BJ (cell line): ENCODE measurements at regions not wholly inside any gene's neighbourhood (a gene's known extent, or its start where the extent isn't known, plus 50 kb on each side); places are given as distances from the start of the nearest gene placed in this dataset.

Experiments
- CTCF ChIA-PET: fragments of 350-600 bp; formaldehyde crosslinking; extraction: SDS; loops from one replicate; lab custom pipeline; 2021; ENCODE audit warnings: antibody characterized with exemption, inconsistent platforms; lab: Yijun Ruan, JAX
- POLR2A ChIA-PET: fragments of 300-600 bp; sonication (Branson Sonifier 250); formaldehyde crosslinking; extraction: SDS; loops from one replicate; lab custom pipeline; 2021; ENCODE audit warnings: antibody characterized with exemption; lab: Charles Lee
- DNase-seq: peaks from one replicate; pipeline ENCODE4 v3.0.0-alpha.2; 2011; ENCODE audit warnings: low read depth
- H3K27me3 ChIP-seq: 2 replicates; pipeline ENCODE4 v1.6.0; 2011; ENCODE audit warnings: low read length; ENCODE audit not compliant: control insufficient read depth, insufficient read depth
- H3K36me3 ChIP-seq: 2 replicates; pipeline ENCODE4 v1.5.1; 2011; ENCODE audit warnings: low read length; ENCODE audit not compliant: control insufficient read depth, insufficient read depth
- H3K4me3 ChIP-seq: 2 replicates; pipeline ENCODE4 v1.5.1; 2011; ENCODE audit warnings: low read depth, mild to moderate bottlenecking, control low read depth, low read length
- CTCF ChIP-seq: IDR thresholded peaks from 2 replicates; pipeline ENCODE4 v1.5.1; 2011; ENCODE audit warnings: low read depth, mild to moderate bottlenecking, control low read depth, inconsistent platforms, low read length, moderate library complexity; ENCODE audit not compliant: insufficient read depth

DNA sequence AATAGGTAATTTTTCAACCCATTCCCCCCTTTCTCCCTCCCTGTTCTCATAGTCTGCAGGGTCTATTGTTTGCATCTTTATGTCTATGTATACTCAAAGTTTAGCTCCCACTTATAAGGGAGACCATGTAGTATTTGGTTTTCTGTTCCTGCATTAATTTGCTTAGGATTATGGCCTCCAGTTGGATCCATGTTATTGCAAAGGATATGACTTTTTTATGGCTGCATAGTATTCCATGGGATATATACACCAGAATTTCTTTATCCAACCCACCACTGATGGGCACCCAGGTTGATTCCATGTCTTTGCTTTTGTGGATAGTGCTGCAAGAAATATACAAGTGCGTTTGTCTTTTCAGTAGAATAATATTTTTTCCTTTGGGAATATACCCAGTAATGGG lies 761.6 kb upstream of the GRAMD2B start:
- Histone ChIP-seq H3K36me3 (no peaks in the 10 kb centered on the region), H3K27me3 (no peaks in the 10 kb centered on the region), H3K4me3 (no peak overlapping the region)
- ChIA-PET CTCF (no interaction called here), POLR2A (no interaction called here)
- DNase-seq: no peak
- TF ChIP-seq CTCF: no peak

GRCh38 chr5:125668884-125669283 lies 754.3 kb upstream of the GRAMD2B start:
- POLR2A ChIA-PET: no interaction called here
- DNase-seq: no peak
- CTCF ChIA-PET: no interaction called here

DNA sequence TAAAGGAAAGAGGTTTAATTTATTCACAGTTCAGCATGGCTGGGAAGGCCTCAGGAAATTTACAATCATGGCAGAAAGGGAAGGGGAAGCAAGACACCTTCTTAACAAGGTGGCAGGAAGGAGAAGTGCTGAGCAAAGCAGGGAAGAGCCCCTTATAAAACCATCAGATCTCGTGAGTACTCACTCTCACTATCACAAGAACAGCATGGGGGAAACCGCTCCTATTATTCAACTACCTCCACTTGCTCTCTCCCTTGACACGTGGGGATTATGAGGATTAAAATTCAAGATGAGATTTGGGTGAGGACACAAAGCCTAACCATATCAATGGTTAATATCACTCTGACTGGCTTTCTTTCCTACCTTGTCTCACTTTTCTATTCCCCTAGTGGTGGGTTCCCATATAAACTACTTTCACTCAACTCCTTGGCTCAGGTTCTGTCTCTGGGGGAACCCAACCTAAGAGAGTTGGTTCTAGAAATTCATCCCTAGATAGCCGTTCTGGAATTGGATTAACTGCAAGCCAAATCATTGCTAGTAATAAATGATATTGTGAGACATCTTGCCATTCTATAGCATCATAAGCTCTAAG lies 749.8 kb upstream of the GRAMD2B start:
- no peak for DNase-seq
- ChIA-PET CTCF (no interaction called here), POLR2A (no interaction called here)
- Histone ChIP-seq H3K4me3 (no peak overlapping the region), H3K27me3 (no peaks in the 10 kb centered on the region), H3K36me3 (no peaks in the 10 kb centered on the region)
- no peak for TF ChIP-seq CTCF

More at GRCh38 chr5:125668884-125669283, 754.3 kb upstream of the GRAMD2B start:
- Histone ChIP-seq H3K4me3 (no peak overlapping the region), H3K36me3 (no peaks in the 10 kb centered on the region), H3K27me3 (no peaks in the 10 kb centered on the region)
- TF ChIP-seq CTCF: no peak

DNA sequence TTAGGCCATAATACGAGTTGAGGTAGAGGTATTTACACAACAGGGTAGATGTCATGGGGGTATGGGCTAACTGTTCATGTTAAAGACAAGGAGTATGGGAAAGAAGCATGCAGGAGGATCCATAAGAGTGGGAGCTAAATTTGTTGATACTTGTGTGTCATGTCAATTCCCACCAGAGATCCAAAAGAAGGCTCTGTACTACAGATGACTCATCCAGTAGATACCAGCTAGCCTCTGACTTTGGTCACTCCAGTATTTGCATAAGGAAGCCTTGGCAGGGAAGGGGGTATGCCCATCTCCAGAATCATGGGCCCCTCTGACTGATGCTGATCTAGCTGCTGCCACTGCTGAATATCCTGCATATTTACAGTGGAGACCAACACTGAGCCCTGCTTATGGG lies 743.7 kb upstream of the GRAMD2B start:
- POLR2A ChIA-PET: no interaction called here
- CTCF ChIA-PET: interaction anchor here (2.0 kb wide), 1 partner anchor 17 kb away, joined by 8 read pairs; no protein-coding TSS in a partner anchor
- Histone ChIP-seq H3K36me3 (no peaks in the 10 kb centered on the region), H3K27me3 (no peaks in the 10 kb centered on the region), H3K4me3 (no peak overlapping the region)
- no peak for DNase-seq
- no peak for TF ChIP-seq CTCF

GRCh38 chr5:125683669-125684068 lies 739.5 kb upstream of the GRAMD2B start:
- no peak for DNase-seq
- POLR2A ChIA-PET: no interaction called here
- Histone ChIP-seq H3K4me3 (no peak overlapping the region), H3K27me3 (no peaks in the 10 kb centered on the region), H3K36me3 (no peaks in the 10 kb centered on the region)
- CTCF ChIA-PET: interaction anchor here (2.4 kb wide), 1 partner anchor 12 kb away, joined by 8 read pairs; no protein-coding TSS in a partner anchor
- TF ChIP-seq CTCF: no peak
